GM12878 (cell line): ENCODE measurements at regions not wholly inside any gene's neighbourhood (a gene's known extent, or its start where the extent isn't known, plus 50 kb on each side); places are given as distances from the start of the nearest gene placed in this dataset.

ENCODE experiments used
- ATAC-seq: fragments of 200-7000 bp; cut with Tn5 transposase; 3 replicates; pipeline ENCODE4 v1.9.1; 2020; ENCODE audit warnings: mild to moderate bottlenecking, moderate library complexity
- BruUV-seq: library from RNA; stranded (reverse); fragments of 400-500 nt; replicated peaks from 2 replicates; lab custom pipeline; 2021; lab: Mats Ljungman, UMichigan
- CTCF ChIA-PET: fragments of 300-600 bp; sonication (Branson Sonifier 250); formaldehyde crosslinking; extraction: SDS; loops from one replicate; lab custom pipeline; 2021; ENCODE audit warnings: inconsistent platforms; lab: Yijun Ruan, JAX
- POLR2A ChIA-PET: fragments of 350-600 bp; formaldehyde crosslinking; extraction: SDS; loops from one replicate; lab custom pipeline; 2021; ENCODE audit warnings: inconsistent platforms; lab: Charles Lee
- RAD21 ChIA-PET: fragments of 300-600 bp; sonication (Branson Sonifier 250); formaldehyde crosslinking; loops from one replicate; lab custom pipeline; 2023; ENCODE audit warnings: antibody characterized with exemption; ENCODE audit not compliant: unreplicated experiment; lab: Charles Lee
- SMC1A ChIA-PET: fragments of 300-600 bp; sonication (Branson Sonifier 250); formaldehyde crosslinking; loops from one replicate; lab custom pipeline; 2023; ENCODE audit not compliant: unreplicated experiment, uncharacterized antibody; lab: Charles Lee
- DNase-seq: peaks from one replicate; pipeline ENCODE4 v3.0.0-alpha.2; 2011; ENCODE audit warnings: low read depth, low spot score
- FAIRE-seq: peaks from 3 replicates; lab custom pipeline; 2011; peaks lifted over from hg19 to GRCh38; lab: Jason Lieb, UNC
- H2AFZ ChIP-seq: 2 replicates; pipeline ENCODE4 v1.6.0; 2011; ENCODE audit warnings: low read depth, low read length, control low read depth; ENCODE audit not compliant: control insufficient read depth
- H3K27ac ChIP-seq: 2 replicates; pipeline ENCODE4 v1.5.1; 2011; ENCODE audit warnings: control low read depth; ENCODE audit not compliant: control insufficient read depth, insufficient read depth
- H3K27me3 ChIP-seq, 2 experiments: replicated peaks in 1 of 2; 2 replicates each; pipeline versions ENCODE4 v1.6.0 to v1.6.1; 2011; ENCODE audit warnings: low read length in 1 of 2; ENCODE audit not compliant: control insufficient read depth in 2 of 2, insufficient read depth in 2 of 2
- H3K36me3 ChIP-seq, 2 experiments: 2 replicates each; pipeline ENCODE4 v1.5.1; 2011; ENCODE audit warnings: low read length in 1 of 2; ENCODE audit not compliant: control insufficient read depth in 2 of 2, insufficient read depth in 2 of 2
- H3K4me1 ChIP-seq: 2 replicates; pipeline ENCODE4 v1.6.1; 2011; ENCODE audit warnings: mild to moderate bottlenecking, low read length, moderate library complexity, mixed read lengths; ENCODE audit not compliant: control insufficient read depth, insufficient read depth
- H3K4me2 ChIP-seq: 2 replicates; pipeline ENCODE4 v1.6.0; 2011; ENCODE audit warnings: control low read depth; ENCODE audit not compliant: control insufficient read depth, insufficient read depth
- H3K4me3 ChIP-seq: fragments of 200-600 bp; sonication (generic); 2 replicates; pipeline ENCODE4 v1.5.1; 2016
- H3K79me2 ChIP-seq: 2 replicates; pipeline ENCODE4 v1.6.0; 2011; ENCODE audit warnings: low read length; ENCODE audit not compliant: control insufficient read depth, insufficient read depth
- H3K9ac ChIP-seq: 2 replicates; pipeline ENCODE4 v1.8.0; 2011; ENCODE audit warnings: low read length, control low read depth, mixed read lengths; ENCODE audit not compliant: control insufficient read depth, insufficient read depth
- H3K9me3 ChIP-seq: replicated peaks from 3 replicates; pipeline ENCODE4 v1.5.1; 2011; ENCODE audit warnings: mild to moderate bottlenecking, low read length; ENCODE audit not compliant: control insufficient read depth, insufficient read depth
- H4K20me1 ChIP-seq: 2 replicates; pipeline ENCODE4 v1.6.0; 2011; ENCODE audit not compliant: control insufficient read depth, insufficient read depth
- BRCA1 ChIP-seq: IDR thresholded peaks from 2 replicates; pipeline ENCODE4 v1.6.1; 2011; ENCODE audit warnings: low read depth, low read length, improper control_type of control experiment
- CREM ChIP-seq: IDR thresholded peaks from 2 replicates; pipeline ENCODE4 v1.6.1; 2014; ENCODE audit warnings: antibody characterized with exemption, low read depth
- EP300 ChIP-seq, 2 experiments: fragments of 150-350 bp in 1 of 2; IDR thresholded peaks; 2 replicates each; pipeline ENCODE4 v1.6.1; 2011 to 2012; ENCODE audit warnings: low read depth in 2 of 2, low read length in 2 of 2, borderline replicate concordance in 1 of 2, improper control_type of control experiment in 1 of 2, inconsistent platforms in 1 of 2; ENCODE audit not compliant: control insufficient read depth in 1 of 2
- ESRRA ChIP-seq: IDR thresholded peaks from 2 replicates; pipeline ENCODE4 v1.6.1; 2012; ENCODE audit warnings: mild to moderate bottlenecking, low read length, improper control_type of control experiment
- JUNB ChIP-seq: IDR thresholded peaks from 2 replicates; pipeline ENCODE4 v1.6.1; 2016; ENCODE audit warnings: antibody characterized with exemption, mild to moderate bottlenecking
- MEF2B ChIP-seq: fragments of 450-650 bp; IDR thresholded peaks from 2 replicates; pipeline ENCODE4 v1.6.1; 2018; ENCODE audit warnings: mild to moderate bottlenecking, moderate library complexity; ENCODE audit not compliant: partially characterized antibody, poor library complexity, severe bottlenecking
- NFXL1 ChIP-seq: fragments of 450-650 bp; IDR thresholded peaks from 2 replicates; pipeline ENCODE4 v1.6.1; 2017; ENCODE audit warnings: antibody characterized with exemption, mild to moderate bottlenecking, borderline replicate concordance
- PAX5 ChIP-seq: IDR thresholded peaks from 2 replicates; pipeline ENCODE4 v1.6.1; 2011; ENCODE audit warnings: low read depth, low read length, borderline replicate concordance
- PML ChIP-seq: IDR thresholded peaks from 2 replicates; pipeline ENCODE4 v1.6.1; 2012; ENCODE audit warnings: low read length, inconsistent platforms
- POLR2AphosphoS2 ChIP-seq: IDR thresholded peaks from 2 replicates; pipeline ENCODE4 v1.6.1; 2011; ENCODE audit warnings: low read depth, mild to moderate bottlenecking, low read length, improper control_type of control experiment, moderate library complexity
- RCOR1 ChIP-seq: conservative IDR thresholded peaks from 2 replicates; pipeline ENCODE4 v1.6.1; 2012; ENCODE audit warnings: low read depth, low read length, improper control_type of control experiment
- RELA ChIP-seq: fragments of 450-650 bp; IDR thresholded peaks from 2 replicates; pipeline ENCODE4 v1.8.0; 2014; ENCODE audit warnings: borderline replicate concordance; ENCODE audit not compliant: partially characterized antibody
- RUNX3 ChIP-seq: IDR thresholded peaks from 2 replicates; pipeline ENCODE4 v1.6.1; 2012; ENCODE audit warnings: low read length, inconsistent platforms
- SMARCA5 ChIP-seq: fragments of 450-650 bp; IDR thresholded peaks from 2 replicates; pipeline ENCODE4 v1.6.1; 2017; ENCODE audit warnings: mild to moderate bottlenecking
- SRF ChIP-seq, 2 experiments: IDR thresholded peaks; 2 replicates each; pipeline ENCODE4 v1.6.1; 2011; ENCODE audit warnings: low read depth in 2 of 2, low read length in 2 of 2, mild to moderate bottlenecking in 1 of 2, moderate library complexity in 1 of 2
- TCF7 ChIP-seq: IDR thresholded peaks from 2 replicates; pipeline ENCODE4 v1.6.1; 2014; ENCODE audit warnings: antibody characterized with exemption, borderline replicate concordance
- in situ Hi-C: fragments of 300-500 bp; cut with MboI; formaldehyde crosslinking; loops from 9 replicates; pipeline ENCODE4 v1.14.3; 2018; ENCODE audit warnings: mixed read lengths
- intact Hi-C: fragments of 100-400 bp; cut with micrococcal nuclease; formaldehyde crosslinking; loops from one replicate; pipeline ENCODE4 v1.14.2; 2022; ENCODE audit not compliant: unreplicated experiment
- TF ChIP-seq, protein P1 (sequence below): IDR thresholded peaks from 2 replicates; pipeline ENCODE4 v1.6.1; 2011; ENCODE audit warnings: borderline replicate concordance, low read depth, mild to moderate bottlenecking, moderate library complexity, low read length; ENCODE audit not compliant: insufficient read depth, poor library complexity, severe bottlenecking
- TF ChIP-seq, protein P2 (sequence below): IDR thresholded peaks from 2 replicates; pipeline ENCODE4 v1.6.1; 2011; ENCODE audit warnings: low read depth, low read length, improper control_type of control experiment, borderline replicate concordance
- TF ChIP-seq, protein P3 (sequence below): fragments of 450-650 bp; IDR thresholded peaks from 2 replicates; pipeline ENCODE4 v1.6.1; 2016; ENCODE audit warnings: mild to moderate bottlenecking
- TF ChIP-seq, protein P4 (sequence below): fragments of 450-650 bp; IDR thresholded peaks from 2 replicates; pipeline ENCODE4 v1.6.1; 2016; ENCODE audit warnings: mild to moderate bottlenecking

DNA sequence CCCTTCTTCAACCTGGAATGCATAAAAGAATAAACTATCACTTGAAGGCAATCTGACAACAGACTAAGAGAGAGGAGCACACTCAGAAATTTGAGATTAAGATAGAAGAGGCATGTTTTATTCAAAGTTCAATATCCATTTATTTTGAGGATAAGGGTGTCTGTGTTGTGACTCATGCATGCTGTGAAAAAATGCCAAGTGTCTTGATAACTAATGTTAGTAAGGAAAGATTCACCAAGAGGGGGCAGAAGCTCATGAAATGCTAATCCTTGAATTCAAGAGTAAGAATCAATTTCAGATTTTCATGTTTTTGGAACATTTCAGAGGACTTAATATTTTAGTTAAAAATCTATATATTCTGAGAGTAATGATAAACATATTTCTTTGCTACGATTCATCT is 94.0 kb downstream of the IFI44 start (continued):
- TF ChIP-seq, protein P1, sequence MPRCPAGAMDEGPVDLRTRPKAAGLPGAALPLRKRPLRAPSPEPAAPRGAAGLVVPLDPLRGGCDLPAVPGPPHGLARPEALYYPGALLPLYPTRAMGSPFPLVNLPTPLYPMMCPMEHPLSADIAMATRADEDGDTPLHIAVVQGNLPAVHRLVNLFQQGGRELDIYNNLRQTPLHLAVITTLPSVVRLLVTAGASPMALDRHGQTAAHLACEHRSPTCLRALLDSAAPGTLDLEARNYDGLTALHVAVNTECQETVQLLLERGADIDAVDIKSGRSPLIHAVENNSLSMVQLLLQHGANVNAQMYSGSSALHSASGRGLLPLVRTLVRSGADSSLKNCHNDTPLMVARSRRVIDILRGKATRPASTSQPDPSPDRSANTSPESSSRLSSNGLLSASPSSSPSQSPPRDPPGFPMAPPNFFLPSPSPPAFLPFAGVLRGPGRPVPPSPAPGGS, result no peak
- TF ChIP-seq SRF (IDR thresholded peaks at IDR 0.05; ENCODE audit: low read depth in 2 of 2, low read length in 2 of 2) (no peak), POLR2AphosphoS2 (no peak), ESRRA (no peak), SMARCA5 (no peak)
- TF ChIP-seq, protein P2, sequence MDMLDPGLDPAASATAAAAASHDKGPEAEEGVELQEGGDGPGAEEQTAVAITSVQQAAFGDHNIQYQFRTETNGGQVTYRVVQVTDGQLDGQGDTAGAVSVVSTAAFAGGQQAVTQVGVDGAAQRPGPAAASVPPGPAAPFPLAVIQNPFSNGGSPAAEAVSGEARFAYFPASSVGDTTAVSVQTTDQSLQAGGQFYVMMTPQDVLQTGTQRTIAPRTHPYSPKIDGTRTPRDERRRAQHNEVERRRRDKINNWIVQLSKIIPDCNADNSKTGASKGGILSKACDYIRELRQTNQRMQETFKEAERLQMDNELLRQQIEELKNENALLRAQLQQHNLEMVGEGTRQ, result no peak
- TF ChIP-seq, protein P3, sequence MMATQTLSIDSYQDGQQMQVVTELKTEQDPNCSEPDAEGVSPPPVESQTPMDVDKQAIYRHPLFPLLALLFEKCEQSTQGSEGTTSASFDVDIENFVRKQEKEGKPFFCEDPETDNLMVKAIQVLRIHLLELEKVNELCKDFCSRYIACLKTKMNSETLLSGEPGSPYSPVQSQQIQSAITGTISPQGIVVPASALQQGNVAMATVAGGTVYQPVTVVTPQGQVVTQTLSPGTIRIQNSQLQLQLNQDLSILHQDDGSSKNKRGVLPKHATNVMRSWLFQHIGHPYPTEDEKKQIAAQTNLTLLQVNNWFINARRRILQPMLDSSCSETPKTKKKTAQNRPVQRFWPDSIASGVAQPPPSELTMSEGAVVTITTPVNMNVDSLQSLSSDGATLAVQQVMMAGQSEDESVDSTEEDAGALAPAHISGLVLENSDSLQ, result no peak

DNA sequence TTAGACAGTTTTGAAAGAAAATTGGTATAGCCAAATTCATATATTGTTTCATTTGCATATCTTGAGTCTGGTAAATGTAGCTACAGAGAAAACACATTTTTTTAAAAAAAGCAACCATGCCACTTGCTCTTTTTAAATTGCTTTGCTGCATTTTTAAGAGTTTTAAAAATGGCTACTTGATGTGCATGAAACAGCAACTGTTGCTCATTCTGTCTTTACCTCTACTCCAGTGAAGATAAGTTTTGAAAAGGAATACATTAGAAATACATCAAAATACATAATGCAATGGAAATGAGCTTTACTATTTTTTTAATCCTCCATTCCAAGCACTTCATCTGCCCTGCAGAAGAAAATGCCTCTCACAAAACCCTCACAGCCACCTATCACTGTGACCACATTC is 95.5 kb downstream of the IFI44 start:
- in situ Hi-C loops, result no loop called here
- TF ChIP-seq PML (no peak), EP300 (IDR thresholded peaks at IDR 0.05; ENCODE audit: borderline replicate concordance in 1 of 2, control insufficient read depth in 1 of 2, low read depth in 2 of 2, low read length in 2 of 2) (no peak), PAX5 (no peak), BRCA1 (no peak), RCOR1 (no peak), NFXL1 (no peak), MEF2B (no peak), RUNX3 (no peak), CREM (no peak), TCF7 (no peak), JUNB (no peak), RELA (no peak)
- TF ChIP-seq, protein P4, sequence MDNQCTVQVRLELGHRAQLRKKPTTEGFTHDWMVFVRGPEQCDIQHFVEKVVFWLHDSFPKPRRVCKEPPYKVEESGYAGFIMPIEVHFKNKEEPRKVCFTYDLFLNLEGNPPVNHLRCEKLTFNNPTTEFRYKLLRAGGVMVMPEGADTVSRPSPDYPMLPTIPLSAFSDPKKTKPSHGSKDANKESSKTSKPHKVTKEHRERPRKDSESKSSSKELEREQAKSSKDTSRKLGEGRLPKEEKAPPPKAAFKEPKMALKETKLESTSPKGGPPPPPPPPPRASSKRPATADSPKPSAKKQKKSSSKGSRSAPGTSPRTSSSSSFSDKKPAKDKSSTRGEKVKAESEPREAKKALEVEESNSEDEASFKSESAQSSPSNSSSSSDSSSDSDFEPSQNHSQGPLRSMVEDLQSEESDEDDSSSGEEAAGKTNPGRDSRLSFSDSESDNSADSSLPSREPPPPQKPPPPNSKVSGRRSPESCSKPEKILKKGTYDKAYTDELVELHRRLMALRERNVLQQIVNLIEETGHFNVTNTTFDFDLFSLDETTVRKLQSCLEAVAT, result no peak

More for the DNA sequence above, 95.5 kb downstream of the IFI44 start:
- H4K20me1 ChIP-seq, result no peaks in the 10 kb centered on the region
- BruUV-seq, result no TSS peak
- CTCF ChIA-PET, result no interaction called here
- H3K4me1 ChIP-seq, result no peaks in the 10 kb centered on the region
- no peak for FAIRE-seq
- H2AFZ ChIP-seq, result no peak overlapping the region
- POLR2A ChIA-PET, result no interaction called here
- no peak overlapping the region for H3K4me3 ChIP-seq
- ATAC-seq, result no peak
- H3K9ac ChIP-seq, result no peak overlapping the region
- no peaks in the 10 kb centered on the region for H3K79me2 ChIP-seq
- no peak for DNase-seq
- no peaks in the 10 kb centered on the region for H3K36me3 ChIP-seq
- RAD21 ChIA-PET, result no interaction called here
- H3K9me3 ChIP-seq, result no peaks in the 10 kb centered on the region
- H3K27ac ChIP-seq, result no peak overlapping the region
- intact Hi-C loops, result no loop called here
- no peak overlapping the region for H3K4me2 ChIP-seq
- SMC1A ChIA-PET, result no interaction called here
- H3K27me3 ChIP-seq, result no peaks in the 10 kb centered on the region
